NCI-H187 (cell line): ENCODE measurements at regions not wholly inside any gene's neighbourhood (a gene's known extent, or its start where the extent isn't known, plus 50 kb on each side); places are given as distances from the start of the nearest gene placed in this dataset.
"Not testable (repeated sequence)": the region's sequence is repeated elsewhere in the genome, so short reads cannot be mapped to it uniquely, and the experiment has no call there.

Experiments
- DNase-seq, 2 experiments: peaks; one replicate each; lab custom pipeline; 2025; lab: John Stamatoyannopoulos, UW

DNA sequence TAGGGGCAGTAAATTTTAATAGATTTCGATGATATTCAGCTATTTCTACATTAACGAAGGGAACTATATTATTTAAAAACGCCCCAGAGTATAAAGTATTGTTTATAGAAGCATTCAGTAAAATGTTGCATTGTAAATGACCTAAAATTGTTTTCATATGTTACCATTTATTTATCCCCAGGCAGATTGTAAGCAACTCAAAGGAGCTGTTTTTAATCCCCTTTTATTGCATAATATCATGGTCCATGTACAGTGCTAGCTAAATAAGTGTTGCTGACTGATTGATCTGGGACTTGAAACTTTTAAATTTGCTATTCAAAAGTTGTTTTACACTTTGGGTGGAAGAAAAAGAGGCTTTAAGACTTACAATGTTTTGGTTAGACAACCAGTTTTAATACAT is 199.0 kb upstream of the SLC38A2 start:
- DNase-seq: no peak

DNA sequence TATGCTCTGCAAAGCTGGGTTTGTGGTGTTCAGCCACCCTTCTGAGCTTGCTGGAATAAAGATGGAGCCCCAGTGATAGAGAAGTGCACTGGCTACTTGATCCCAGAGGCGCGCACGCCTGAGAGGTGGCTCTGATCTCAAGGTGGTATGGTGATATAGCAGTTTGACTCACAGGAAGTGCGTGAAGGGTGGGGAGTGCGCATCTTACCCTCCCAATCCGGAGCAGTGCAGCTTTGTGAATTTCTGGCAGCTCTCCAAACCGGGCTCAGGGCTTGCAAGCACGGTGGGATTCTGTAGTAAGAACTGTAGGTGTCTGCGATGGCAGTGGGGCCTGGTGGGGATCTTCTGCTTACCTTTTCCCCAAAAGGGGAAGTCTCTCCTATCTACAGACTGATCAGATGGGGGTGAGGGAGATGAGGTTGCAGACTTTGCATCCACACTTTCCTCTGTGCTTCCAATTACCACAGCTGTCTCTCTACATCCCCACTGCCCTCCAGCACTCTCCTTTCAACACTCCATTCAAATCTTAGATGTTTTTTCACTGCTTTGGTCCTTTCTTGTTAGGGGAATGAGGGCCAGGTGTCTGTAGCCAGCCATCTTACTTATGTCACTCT is 197.4 kb upstream of the SLC38A2 start:
- DNase-seq: no peak

DNA sequence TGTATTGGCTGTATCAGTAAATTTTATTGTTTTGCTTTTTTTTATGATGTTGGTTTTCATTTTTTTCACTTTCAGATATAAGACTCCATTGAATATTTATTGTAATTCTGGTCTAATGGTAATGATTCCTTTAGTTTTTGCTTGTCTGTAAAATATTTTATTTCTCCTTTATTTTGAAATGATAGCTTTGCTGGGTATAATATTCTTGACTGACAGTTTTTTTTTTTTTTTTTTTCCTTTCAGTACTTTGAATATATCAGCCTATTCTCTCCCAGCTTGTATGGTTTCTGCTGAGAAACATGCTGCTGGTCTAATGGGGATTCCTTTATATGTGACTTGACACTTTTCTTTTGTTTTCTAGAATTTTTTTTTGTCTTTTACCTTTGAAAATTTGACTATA is 195.1 kb upstream of the SLC38A2 start:
- DNase-seq: no peak

DNA sequence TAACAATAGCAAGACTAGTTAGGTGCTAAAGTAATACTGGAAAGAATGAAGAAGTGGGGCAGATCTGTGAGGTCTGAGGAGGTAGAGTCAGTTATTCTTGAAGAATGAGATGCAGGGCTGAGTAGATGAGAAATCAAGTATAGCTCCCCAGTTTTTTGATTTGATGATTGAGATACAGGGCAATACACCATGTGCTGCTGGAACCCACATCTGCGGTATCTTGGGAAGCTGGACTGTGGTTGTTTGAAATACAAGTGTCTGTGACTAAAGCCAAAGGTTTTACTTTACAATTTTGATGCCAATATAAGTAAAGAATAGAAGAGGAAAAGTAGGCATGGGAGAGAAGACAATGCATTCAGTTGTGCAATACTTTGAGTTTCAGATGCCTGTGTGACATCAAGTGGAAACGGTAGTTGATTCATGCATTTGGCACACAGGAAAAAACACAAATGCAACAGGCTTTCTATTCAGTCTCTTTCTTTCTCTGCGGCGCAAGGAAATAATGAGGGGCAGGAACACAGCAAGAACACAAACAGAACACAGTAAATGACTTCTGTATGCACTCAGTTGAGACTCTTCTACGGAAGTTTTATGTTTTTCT is 190.2 kb upstream of the SLC38A2 start:
- no peak for DNase-seq

GRCh38 chr12:46561769-46562624 is 189.4 kb upstream of the SLC38A2 start:
- DNase-seq: not testable (repeated sequence)

DNA sequence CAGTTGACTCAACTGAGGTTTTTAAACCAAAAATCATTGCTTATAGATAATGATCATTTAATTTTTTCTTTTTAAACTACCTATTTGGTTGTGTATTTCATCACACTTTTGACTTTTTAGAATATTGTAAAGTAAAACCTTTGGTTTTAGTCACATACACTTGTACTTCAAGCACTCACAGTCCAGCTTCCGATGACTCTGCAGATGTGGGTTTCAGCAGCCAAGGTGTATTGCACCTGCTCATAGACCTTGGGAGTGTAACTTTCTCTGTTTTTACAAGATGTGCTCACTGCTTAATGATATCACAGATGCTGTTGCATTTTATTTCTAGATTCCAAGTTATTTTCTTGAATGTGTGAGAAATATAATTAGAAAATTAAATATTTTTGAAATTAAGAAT is 188.3 kb upstream of the SLC38A2 start:
- DNase-seq: no peak

GRCh38 chr12:46560089-46560488 is 187.5 kb upstream of the SLC38A2 start:
- no peak for DNase-seq

GRCh38 chr12:46559311-46559710 is 186.7 kb upstream of the SLC38A2 start:
- no peak for DNase-seq

DNA sequence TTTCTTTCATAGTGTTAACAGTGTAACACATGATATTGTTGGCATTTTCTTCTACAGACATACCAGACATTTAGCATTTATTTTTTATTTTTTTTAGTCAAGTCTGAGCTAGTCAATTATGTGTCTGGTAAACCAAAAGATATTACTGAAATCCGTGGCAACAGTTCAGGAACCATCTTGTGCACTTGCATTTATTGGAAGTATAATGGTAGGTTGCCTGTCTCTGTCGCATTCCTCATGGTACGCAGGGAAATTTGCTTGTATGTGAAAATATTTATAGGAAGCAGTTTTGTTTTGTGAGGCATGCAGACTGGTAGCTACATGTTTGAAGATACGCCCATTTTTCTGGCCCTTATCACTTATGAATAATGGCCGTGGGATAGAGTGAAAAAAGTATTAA is 186.1 kb upstream of the SLC38A2 start:
- DNase-seq: no peak

GRCh38 chr12:46557539-46558373 is 185.2 kb upstream of the SLC38A2 start:
- no peak for DNase-seq

GRCh38 chr12:46556819-46557524 is 184.4 kb upstream of the SLC38A2 start:
- no peak for DNase-seq

DNA sequence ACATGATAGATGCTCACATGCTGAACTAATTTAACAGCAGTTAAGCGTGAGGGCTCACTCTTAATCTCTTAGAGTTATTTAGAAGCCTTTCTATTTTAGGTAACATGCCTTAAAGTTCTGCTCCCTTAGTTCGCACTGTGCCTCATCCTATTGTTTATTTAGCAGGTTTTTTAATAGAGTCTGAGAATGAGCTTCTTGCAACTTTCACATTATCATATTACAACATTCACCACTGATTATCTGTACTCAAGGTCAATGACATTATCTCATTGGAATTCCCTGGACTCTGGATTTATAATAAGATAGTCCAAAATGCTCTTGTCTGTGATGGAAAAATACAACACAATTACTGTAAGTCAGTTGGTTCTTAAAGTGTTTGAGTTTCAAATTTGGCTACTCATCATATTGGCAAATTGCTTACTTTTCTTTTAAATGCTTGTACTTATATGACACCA is 183.6 kb upstream of the SLC38A2 start:
- DNase-seq: no peak

DNA sequence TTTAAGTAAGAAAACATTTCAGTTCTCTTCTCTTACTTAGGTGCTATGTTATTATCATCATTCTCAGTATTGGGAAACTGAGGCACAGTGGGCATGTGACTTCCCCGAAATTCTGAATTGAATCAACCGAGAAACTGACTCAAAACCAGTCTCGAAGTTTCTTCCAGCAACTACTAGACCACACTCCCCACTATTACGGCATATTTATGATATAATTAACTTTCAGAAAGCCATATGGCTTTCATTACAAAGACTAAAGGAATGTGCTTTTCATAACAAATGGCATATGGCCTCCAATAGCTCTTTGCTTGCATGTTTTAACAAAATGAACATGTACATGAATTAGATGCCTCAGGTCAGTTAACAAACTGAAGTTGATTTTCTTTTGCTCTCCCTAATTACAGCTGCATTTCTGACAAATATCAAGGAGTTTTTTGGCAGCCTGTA is 182.9 kb upstream of the SLC38A2 start:
- DNase-seq: no peak

- DNase-seq: no peak
These were observed 181.9 kb upstream of the SLC38A2 start for GRCh38 chr12:46554460-46554859.

- DNase-seq: no peak
These were observed 181.3 kb upstream of the SLC38A2 start for GRCh38 chr12:46553911-46554310.

GRCh38 chr12:46553266-46553665 is 180.7 kb upstream of the SLC38A2 start:
- no peak for DNase-seq

DNA sequence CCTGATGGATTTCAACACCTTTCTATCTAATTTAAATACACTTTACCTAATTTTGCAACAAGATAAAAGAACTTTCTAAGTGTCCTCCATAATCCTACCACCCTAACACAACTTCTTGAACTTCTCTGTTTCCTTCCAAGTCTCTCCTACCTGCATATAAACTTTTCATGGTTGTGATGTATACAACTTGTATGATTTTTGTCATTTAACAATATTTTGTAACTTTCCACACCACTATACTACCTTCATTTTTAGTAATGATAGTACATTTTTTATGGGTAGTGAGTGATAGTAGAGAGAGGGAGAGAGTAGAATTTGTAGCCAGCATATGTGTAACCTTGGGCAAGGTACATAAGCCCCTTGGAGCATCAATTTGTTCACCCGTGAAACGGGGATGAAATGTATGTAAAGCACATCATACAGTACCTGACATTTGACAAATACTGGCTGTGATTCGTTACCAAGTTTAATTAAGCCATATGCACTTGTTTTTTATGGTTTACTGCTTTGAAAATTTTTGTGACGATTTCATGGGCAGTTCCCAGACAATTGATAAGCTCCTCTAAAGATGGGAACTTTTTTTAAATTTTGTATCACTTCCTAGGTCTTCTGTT is 177.8 kb upstream of the SLC38A2 start:
- DNase-seq: no peak

- no peak for DNase-seq
These were observed 177.1 kb upstream of the SLC38A2 start for GRCh38 chr12:46549527-46550265.

DNA sequence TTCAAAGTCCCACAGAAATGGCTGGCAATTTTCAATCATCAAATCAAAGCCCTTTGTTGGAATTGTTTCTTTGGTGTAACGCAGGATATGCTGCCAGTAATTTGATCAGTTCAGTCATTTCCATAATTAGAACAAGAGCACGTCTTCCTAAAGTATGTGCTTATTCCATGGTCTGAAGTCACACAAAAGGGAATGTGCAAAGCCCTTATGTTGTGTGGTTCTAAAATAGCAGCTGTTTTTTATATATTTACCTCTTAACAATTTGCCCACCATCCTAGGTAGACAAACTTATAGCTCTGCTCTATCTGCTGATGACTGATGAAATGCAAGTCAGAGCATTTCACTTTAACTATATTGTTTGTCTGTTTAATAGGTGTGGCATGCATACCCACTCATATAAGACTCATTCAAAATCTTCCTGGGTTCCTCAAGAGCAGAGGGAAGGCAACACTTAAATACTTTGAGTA is 176.1 kb upstream of the SLC38A2 start:
- no peak for DNase-seq
